HEK293 (cell line): ENCODE measurements at regions not wholly inside any gene's neighbourhood (a gene's known extent, or its start where the extent isn't known, plus 50 kb on each side); places are given as distances from the start of the nearest gene placed in this dataset.

Experiments
- CTCF ChIA-PET: fragments of 350-600 bp; formaldehyde crosslinking; extraction: SDS; loops from one replicate; lab custom pipeline; 2021; ENCODE audit warnings: antibody characterized with exemption; lab: Yijun Ruan, JAX
- POLR2A ChIA-PET: fragments of 300-600 bp; formaldehyde crosslinking; extraction: SDS; loops from one replicate; lab custom pipeline; 2020; ENCODE audit warnings: antibody characterized with exemption, inconsistent platforms; lab: Yijun Ruan, JAX
- H3K27ac ChIP-seq: fragments of 200-500 bp; sonication (Bioruptor generic); 2 replicates; pipeline ENCODE4 v1.5.1; 2014; ENCODE audit warnings: low read depth, low read length, control low read depth, inconsistent platforms; ENCODE audit errors: extremely low read depth
- H3K36me3 ChIP-seq, 2 experiments: fragments of 200-500 bp in 1 of 2; sonication (Bioruptor generic) in 1 of 2; 1 replicate in 1 of 2; 2 replicates in 1 of 2; pipeline ENCODE4 v1.5.1; 2014 to 2017; ENCODE audit warnings: inconsistent platforms in 2 of 2, low read length in 2 of 2; ENCODE audit not compliant: control insufficient read depth in 2 of 2, insufficient read depth in 1 of 2
- H3K4me1 ChIP-seq: fragments of 200-500 bp; sonication (Bioruptor generic); 2 replicates; pipeline ENCODE4 v1.5.1; 2014; ENCODE audit warnings: mild to moderate bottlenecking, low read length, inconsistent platforms; ENCODE audit not compliant: control insufficient read depth, insufficient read depth
- H3K4me3 ChIP-seq: 2 replicates; pipeline ENCODE4 v1.5.1; 2011; ENCODE audit warnings: low read depth, mild to moderate bottlenecking, control low read depth, low read length, moderate library complexity
- H3K9me3 ChIP-seq: fragments of 200-500 bp; sonication (Bioruptor generic); 2 replicates; pipeline ENCODE4 v1.5.1; 2014; ENCODE audit warnings: low read depth, low read length, inconsistent platforms; ENCODE audit not compliant: control insufficient read depth, insufficient read depth
- GLIS2 ChIP-seq: fragments of 450-650 bp; formaldehyde crosslinking; IDR thresholded peaks from 2 replicates; pipeline ENCODE4 v1.5.1; 2016; ENCODE audit warnings: missing biosample characterization, missing genetic modification characterization
- REPIN1 ChIP-seq: fragments of 450-650 bp; formaldehyde crosslinking; IDR thresholded peaks from 2 replicates; pipeline ENCODE4 v1.5.1; 2017; ENCODE audit warnings: missing biosample characterization, missing genetic modification characterization, low read depth
- TCF7L2 ChIP-seq: IDR thresholded peaks from 2 replicates; pipeline ENCODE4 v1.6.1; 2011; ENCODE audit warnings: low read depth, mild to moderate bottlenecking, inconsistent platforms, low read length, moderate library complexity, borderline replicate concordance
- ZBTB20 ChIP-seq: fragments of 450-650 bp; formaldehyde crosslinking; IDR thresholded peaks from 2 replicates; pipeline ENCODE4 v1.5.1; 2016; ENCODE audit warnings: missing biosample characterization, missing genetic modification characterization
- ZFP69B ChIP-seq: fragments of 450-650 bp; formaldehyde crosslinking; IDR thresholded peaks from 2 replicates; pipeline ENCODE4 v1.5.1; 2016; ENCODE audit warnings: missing biosample characterization, missing genetic modification characterization
- ZNF10 ChIP-seq: fragments of 450-650 bp; formaldehyde crosslinking; IDR thresholded peaks from 2 replicates; pipeline ENCODE4 v1.5.1; 2017; ENCODE audit warnings: missing biosample characterization, missing genetic modification characterization
- ZNF175 ChIP-seq: fragments of 450-650 bp; formaldehyde crosslinking; IDR thresholded peaks from 2 replicates; pipeline ENCODE4 v1.5.1; 2016; ENCODE audit warnings: missing biosample characterization, missing genetic modification characterization
- ZNF211 ChIP-seq: fragments of 450-650 bp; formaldehyde crosslinking; IDR thresholded peaks from 2 replicates; pipeline ENCODE4 v1.5.1; 2016; ENCODE audit warnings: low read depth, missing biosample characterization, missing genetic modification characterization
- ZNF416 ChIP-seq: fragments of 450-650 bp; formaldehyde crosslinking; IDR thresholded peaks from 2 replicates; pipeline ENCODE4 v1.5.1; 2016; ENCODE audit warnings: missing biosample characterization, missing genetic modification characterization
- ZNF776 ChIP-seq: fragments of 450-650 bp; formaldehyde crosslinking; IDR thresholded peaks from 2 replicates; pipeline ENCODE4 v1.5.0; 2017; ENCODE audit warnings: missing biosample characterization, missing genetic modification characterization, borderline replicate concordance
- ZNF792 ChIP-seq: fragments of 450-650 bp; formaldehyde crosslinking; IDR thresholded peaks from 2 replicates; pipeline ENCODE4 v1.5.1; 2016; ENCODE audit warnings: missing biosample characterization, missing genetic modification characterization
- TF ChIP-seq, protein P1 (sequence below): fragments of 450-650 bp; formaldehyde crosslinking; IDR thresholded peaks from 2 replicates; pipeline ENCODE4 v1.5.1; 2017; ENCODE audit warnings: missing biosample characterization, missing genetic modification characterization
- TF ChIP-seq, protein P2 (sequence below): fragments of 450-650 bp; formaldehyde crosslinking; IDR thresholded peaks from 2 replicates; pipeline ENCODE4 v1.5.1; 2016; ENCODE audit warnings: missing biosample characterization, missing genetic modification characterization
- TF ChIP-seq, protein P3 (sequence below): fragments of 450-650 bp; formaldehyde crosslinking; IDR thresholded peaks from 2 replicates; pipeline ENCODE4 v1.5.1; 2016; ENCODE audit warnings: missing biosample characterization, missing genetic modification characterization
- TF ChIP-seq, protein P4 (sequence below): fragments of 450-650 bp; formaldehyde crosslinking; IDR thresholded peaks from 2 replicates; pipeline ENCODE4 v1.5.1; 2016; ENCODE audit warnings: missing biosample characterization, missing genetic modification characterization
- TF ChIP-seq, protein P5 (sequence below): fragments of 450-650 bp; formaldehyde crosslinking; IDR thresholded peaks from 2 replicates; pipeline ENCODE4 v1.5.1; 2017; ENCODE audit warnings: missing biosample characterization, missing genetic modification characterization
- TF ChIP-seq, protein P6 (sequence below): fragments of 450-650 bp; formaldehyde crosslinking; IDR thresholded peaks from 2 replicates; pipeline ENCODE4 v1.5.1; 2016; ENCODE audit warnings: missing biosample characterization, missing genetic modification characterization

DNA sequence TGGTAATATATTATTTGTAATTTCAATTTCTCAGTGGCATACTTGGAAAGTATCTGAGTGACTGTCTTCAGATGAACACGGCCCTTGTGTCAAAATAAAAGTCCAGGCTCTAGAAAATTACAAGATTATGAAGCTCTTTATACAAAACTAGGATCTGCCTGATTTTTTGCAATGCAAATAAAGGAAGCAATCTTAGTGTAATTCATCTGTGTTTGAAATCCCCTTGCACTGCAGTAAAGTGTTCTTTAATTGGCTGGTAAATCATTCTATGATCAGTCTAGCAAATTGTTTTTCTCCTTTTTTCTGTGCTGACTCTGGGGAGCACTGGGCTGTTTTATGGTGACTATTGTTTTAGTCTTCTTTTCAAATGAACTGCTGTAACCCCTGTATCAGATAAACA is 1039.0 kb downstream of the SOCS6 start:
- no peaks in the 10 kb centered on the region for H3K9me3 ChIP-seq
- TF ChIP-seq, protein P1, sequence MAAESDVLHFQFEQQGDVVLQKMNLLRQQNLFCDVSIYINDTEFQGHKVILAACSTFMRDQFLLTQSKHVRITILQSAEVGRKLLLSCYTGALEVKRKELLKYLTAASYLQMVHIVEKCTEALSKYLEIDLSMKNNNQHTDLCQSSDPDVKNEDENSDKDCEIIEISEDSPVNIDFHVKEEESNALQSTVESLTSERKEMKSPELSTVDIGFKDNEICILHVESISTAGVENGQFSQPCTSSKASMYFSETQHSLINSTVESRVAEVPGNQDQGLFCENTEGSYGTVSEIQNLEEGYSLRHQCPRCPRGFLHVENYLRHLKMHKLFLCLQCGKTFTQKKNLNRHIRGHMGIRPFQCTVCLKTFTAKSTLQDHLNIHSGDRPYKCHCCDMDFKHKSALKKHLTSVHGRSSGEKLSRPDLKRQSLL (tag by site-specific recombination), result no peak
- TF ChIP-seq ZNF792 (tag by site-specific recombination) (no peak), REPIN1 (tag by site-specific recombination) (no peak), ZNF776 (tag by site-specific recombination) (no peak), ZFP69B (tag by site-specific recombination) (no peak), TCF7L2 (no peak), ZNF211 (tag by site-specific recombination) (no peak), ZBTB20 (tag by site-specific recombination) (no peak), ZNF175 (tag by site-specific recombination) (no peak), ZNF416 (no peak), ZNF10 (tag by site-specific recombination) (no peak), GLIS2 (tag by site-specific recombination) (no peak)
- TF ChIP-seq, protein P2, sequence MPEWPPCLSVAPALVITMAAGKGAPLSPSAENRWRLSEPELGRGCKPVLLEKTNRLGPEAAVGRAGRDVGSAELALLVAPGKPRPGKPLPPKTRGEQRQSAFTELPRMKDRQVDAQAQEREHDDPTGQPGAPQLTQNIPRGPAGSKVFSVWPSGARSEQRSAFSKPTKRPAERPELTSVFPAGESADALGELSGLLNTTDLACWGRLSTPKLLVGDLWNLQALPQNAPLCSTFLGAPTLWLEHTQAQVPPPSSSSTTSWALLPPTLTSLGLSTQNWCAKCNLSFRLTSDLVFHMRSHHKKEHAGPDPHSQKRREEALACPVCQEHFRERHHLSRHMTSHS (tag by site-specific recombination), result no peak
- TF ChIP-seq, protein P3, sequence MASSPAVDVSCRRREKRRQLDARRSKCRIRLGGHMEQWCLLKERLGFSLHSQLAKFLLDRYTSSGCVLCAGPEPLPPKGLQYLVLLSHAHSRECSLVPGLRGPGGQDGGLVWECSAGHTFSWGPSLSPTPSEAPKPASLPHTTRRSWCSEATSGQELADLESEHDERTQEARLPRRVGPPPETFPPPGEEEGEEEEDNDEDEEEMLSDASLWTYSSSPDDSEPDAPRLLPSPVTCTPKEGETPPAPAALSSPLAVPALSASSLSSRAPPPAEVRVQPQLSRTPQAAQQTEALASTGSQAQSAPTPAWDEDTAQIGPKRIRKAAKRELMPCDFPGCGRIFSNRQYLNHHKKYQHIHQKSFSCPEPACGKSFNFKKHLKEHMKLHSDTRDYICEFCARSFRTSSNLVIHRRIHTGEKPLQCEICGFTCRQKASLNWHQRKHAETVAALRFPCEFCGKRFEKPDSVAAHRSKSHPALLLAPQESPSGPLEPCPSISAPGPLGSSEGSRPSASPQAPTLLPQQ, result no peak
- TF ChIP-seq, protein P4, sequence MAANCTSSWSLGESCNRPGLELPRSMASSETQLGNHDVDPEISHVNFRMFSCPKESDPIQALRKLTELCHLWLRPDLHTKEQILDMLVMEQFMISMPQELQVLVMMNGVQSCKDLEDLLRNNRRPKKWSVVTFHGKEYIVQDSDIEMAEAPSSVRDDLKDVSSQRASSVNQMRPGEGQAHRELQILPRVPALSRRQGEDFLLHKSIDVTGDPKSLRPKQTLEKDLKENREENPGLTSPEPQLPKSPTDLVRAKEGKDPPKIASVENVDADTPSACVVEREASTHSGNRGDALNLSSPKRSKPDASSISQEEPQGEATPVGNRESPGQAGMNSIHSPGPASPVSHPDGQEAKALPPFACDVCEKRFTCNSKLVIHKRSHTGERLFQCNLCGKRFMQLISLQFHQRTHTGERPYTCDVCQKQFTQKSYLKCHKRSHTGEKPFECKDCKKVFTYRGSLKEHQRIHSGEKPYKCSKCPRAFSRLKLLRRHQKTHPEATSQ (tag by site-specific recombination), result no peak
- TF ChIP-seq, protein P5, sequence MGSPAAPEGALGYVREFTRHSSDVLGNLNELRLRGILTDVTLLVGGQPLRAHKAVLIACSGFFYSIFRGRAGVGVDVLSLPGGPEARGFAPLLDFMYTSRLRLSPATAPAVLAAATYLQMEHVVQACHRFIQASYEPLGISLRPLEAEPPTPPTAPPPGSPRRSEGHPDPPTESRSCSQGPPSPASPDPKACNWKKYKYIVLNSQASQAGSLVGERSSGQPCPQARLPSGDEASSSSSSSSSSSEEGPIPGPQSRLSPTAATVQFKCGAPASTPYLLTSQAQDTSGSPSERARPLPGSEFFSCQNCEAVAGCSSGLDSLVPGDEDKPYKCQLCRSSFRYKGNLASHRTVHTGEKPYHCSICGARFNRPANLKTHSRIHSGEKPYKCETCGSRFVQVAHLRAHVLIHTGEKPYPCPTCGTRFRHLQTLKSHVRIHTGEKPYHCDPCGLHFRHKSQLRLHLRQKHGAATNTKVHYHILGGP (tag by site-specific recombination), result no peak
- TF ChIP-seq, all 188 proteins: peak for 0
- Histone ChIP-seq H3K27ac (no peak overlapping the region), H3K4me1 (no peaks in the 10 kb centered on the region), H3K4me3 (no peak overlapping the region), H3K36me3 (no peaks in the 10 kb centered on the region)
- ChIA-PET CTCF (no interaction called here), POLR2A (no interaction called here)

DNA sequence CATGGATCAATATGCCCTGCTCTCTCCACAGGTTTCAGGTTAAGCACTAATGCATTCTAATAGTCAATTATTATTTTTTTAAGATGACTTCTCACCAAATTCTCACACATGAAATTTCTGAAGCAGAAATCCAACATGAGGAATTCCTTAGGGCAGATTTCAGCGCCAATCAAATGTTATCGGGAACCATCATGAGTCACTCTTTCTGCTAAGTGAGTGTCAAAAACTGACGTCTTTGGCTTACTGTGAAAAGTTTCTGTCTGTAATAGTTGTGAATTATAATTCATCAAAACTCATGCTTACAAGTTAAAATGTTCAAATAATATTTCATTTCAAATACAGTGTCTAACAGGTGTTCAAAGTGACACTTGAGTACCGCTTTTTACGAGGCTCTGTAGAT is 1038.6 kb downstream of the SOCS6 start:
- H3K9me3 ChIP-seq, result no peaks in the 10 kb centered on the region
- no peak overlapping the region for H3K4me3 ChIP-seq
- H3K36me3 ChIP-seq, result no peaks in the 10 kb centered on the region
- ChIA-PET CTCF (no interaction called here), POLR2A (no interaction called here)
- no peak overlapping the region for H3K27ac ChIP-seq
- TF ChIP-seq, protein P6, sequence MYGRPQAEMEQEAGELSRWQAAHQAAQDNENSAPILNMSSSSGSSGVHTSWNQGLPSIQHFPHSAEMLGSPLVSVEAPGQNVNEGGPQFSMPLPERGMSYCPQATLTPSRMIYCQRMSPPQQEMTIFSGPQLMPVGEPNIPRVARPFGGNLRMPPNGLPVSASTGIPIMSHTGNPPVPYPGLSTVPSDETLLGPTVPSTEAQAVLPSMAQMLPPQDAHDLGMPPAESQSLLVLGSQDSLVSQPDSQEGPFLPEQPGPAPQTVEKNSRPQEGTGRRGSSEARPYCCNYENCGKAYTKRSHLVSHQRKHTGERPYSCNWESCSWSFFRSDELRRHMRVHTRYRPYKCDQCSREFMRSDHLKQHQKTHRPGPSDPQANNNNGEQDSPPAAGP (tag by site-specific recombination), result no peak
- H3K4me1 ChIP-seq, result no peaks in the 10 kb centered on the region
